ENCODE measurements at regions not wholly inside any gene's neighbourhood (a gene's known extent, or its start where the extent isn't known, plus 50 kb on each side); places are given as distances from the start of the nearest gene placed in this dataset.
A peak's percentile ranks its signal among the peaks of the same experiment; 100 is the strongest.
"Not testable (repeated sequence)": the region's sequence is repeated elsewhere in the genome, so short reads cannot be mapped to it uniquely, and the experiment has no call there.

DNA sequence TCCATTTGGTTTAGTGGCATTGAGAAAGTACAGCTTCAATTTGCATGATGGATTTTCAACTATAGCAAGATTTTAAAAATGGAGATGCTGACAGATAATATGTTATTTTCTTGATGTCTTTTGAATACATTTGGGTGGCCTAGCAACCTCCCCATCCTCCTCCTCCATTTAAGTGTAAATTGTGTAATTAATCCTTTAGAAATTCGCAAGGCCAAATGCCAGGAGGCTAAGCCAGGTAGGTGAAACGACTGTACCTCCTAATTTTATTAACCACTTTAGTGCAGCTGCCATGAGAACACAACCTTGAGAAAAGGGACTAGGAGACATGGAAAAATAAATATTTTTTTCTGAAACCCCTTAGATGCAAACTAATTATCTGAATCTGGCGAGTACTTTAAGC lies 248.8 kb downstream of the MRPS30 start:
- no peak for DNase-seq

GRCh38 chr5:45060724-45061123 lies 252.0 kb downstream of the MRPS30 start:
- no peak for DNase-seq

GRCh38 chr5:45062044-45062443 lies 253.3 kb downstream of the MRPS30 start:
- no peak for DNase-seq

DNA sequence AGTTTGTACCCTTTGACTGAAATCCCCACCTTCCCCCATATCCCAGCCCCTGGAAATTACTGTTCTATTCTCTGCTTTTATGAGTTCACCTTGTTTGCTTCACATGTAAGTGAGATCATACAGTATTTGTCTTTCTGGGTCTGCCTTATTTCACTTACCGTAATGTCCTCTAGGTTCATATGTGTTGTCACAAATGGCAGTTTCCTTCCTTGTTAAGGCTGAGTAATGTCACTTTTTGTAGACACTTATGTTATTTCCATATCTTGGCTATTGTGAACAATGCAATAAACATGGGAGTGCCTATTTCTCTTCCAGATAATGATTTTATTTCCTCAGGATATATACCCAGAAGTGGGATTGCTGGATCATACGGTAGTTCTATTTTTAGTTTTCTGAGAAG lies 272.3 kb downstream of the MRPS30 start:
- DNase-seq, result no peak

DNA sequence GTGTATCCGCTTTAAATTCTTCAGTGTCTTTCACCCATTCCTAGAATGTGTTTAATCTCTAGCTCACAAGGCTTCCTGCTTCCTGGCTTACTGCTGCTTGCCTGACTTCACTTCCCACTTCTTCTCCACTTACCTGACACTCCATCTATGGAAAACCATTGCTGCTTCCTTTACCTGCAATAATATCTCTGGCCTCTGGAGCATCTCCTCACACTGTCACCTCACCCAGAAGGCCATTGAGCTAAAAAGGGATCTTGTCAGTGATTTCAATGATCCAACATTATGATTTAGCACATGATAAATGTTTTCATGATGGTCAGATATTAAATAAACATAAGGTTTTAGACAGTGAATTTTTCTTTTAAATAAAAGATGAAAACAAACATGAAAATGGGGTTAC lies 281.1 kb downstream of the MRPS30 start:
- DNase-seq, result no peak

GRCh38 chr5:45093377-45093776 lies 284.6 kb downstream of the MRPS30 start:
- no peak for DNase-seq

- no peak for DNase-seq
Measured at GRCh38 chr5:45094876-45095440, 286.2 kb downstream of the MRPS30 start.

- no peak for DNase-seq
Measured at GRCh38 chr5:45098483-45098882, 289.7 kb downstream of the MRPS30 start.

DNA sequence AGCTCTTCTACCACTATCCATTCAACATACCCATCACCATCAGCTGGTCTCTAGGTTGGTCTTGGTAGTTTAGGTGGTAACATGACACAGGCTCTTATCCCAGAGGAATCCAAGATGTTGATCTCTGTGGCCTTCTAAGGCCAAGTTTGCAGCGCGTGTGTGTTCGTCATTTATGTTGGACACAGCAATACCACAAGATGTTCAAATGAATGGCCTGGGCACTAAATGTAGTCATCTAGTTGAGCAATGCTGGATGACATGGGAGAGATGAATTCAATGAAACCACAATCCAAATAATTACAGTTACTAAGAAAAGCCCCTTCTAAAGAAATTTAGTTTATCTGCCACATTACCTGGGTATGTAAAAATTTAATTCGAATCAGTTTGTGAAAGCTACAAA lies 292.4 kb downstream of the MRPS30 start:
- no peak for DNase-seq

DNA sequence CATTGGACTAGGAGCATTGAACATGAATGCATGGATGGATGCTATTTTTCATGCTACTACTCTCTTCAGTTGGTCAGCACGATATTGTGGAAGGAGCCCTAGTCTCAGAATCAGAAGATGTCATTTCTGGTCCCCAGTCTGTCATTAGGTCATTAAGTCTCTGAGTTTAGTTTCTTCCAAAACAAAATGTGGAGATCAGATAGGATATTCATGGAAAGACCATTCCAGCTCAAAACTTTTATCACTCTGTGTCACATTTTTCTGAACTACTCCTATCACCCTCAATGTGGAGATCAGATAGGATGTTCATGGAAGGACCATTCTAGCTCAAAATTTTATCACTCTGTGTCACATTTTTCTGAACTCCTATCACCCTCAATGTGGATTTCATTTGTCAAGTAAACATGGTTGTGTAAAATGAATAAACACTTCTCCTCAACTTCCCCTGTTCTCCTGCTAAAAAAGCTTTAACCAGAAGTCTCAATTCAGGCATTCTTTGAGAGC lies 296.8 kb downstream of the MRPS30 start:
- no peak for DNase-seq

DNA sequence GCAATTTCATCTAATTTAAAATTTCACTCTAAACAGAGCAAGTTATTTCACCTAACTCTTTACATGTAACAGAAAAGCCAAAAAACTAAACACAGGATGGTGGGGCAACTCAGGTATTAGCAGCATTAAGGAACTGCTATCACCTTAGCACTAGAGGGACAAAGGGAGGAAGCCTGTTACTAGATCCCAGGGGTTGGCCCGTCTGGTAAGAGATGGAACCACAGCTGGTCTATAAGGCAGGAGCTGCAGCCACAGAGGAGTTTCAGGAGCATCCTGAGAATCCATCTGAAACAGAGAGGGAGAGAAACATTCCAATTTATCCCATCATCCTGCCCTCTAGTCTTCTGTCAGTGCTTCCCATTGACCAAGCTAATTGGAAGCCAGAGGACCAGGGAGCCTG lies 300.3 kb downstream of the MRPS30 start:
- DNase-seq, result no peak

- DNase-seq, result no peak
Measured at GRCh38 chr5:45109636-45110035, 300.9 kb downstream of the MRPS30 start.

DNA sequence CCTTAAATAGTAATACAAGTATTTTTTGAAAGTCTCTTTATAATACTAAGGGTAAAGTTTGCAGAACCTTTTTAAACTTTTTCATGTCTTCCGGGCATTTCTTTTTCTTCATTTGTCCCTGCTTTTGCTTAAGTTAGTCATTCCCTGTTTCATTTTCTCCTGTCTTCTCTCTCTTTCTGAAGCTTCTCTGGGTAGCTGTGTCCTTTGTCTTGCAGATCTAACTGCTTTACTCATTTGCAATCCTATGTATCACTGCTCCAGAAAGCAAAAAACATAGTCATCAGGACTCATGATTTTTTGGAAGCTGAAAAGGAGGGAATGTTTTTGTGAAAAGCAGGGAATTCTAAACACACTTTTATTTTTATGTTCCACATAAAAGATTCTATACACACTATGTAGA lies 301.7 kb downstream of the MRPS30 start:
- no peak for DNase-seq

- DNase-seq, result no peak
Measured at GRCh38 chr5:45113726-45114125, 305.0 kb downstream of the MRPS30 start.

DNA sequence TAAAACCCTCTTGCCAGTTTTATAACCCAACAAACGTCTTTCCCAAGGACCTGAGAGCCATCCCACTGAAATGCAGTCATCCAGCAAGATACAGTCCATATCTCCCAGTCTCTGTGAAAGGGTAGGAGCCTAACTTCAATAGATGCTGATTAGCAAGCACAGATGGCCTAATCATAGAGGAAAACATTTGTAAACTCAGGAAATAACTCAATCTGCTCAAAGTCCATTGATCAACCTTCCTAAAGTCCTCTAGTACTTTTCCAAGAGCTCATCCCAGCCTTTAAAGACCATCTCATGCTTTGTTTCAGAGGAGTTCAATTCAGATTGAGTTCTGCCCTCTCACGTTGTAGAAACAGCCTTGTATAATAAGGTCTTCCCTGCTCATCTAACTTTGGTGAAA lies 324.2 kb downstream of the MRPS30 start:
- no peak for DNase-seq

DNA sequence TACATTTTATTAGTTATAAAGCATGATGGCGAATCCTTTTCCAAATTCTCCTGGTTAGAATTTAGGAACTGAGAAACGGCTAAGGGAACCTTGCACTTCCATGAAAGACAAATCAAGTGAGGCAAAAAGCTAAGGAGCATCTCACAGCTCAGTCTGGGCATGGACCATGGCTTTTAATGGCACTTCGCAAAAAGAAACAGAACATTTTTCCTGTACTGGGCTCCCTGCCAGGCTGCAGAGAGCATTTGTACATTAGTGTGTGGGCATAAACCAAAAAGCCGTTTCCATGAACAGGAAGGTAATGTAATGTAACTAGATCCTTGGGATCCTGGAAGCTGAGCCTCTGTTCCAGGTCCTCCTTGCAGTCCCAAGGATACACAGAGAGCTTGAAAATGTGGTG lies 354.2 kb downstream of the MRPS30 start:
- peak in 2 of 58 donors; percentile 2 to 7 for DNase-seq

GRCh38 chr5:45171563-45171962 lies 362.8 kb downstream of the MRPS30 start:
- DNase-seq, result no peak

DNA sequence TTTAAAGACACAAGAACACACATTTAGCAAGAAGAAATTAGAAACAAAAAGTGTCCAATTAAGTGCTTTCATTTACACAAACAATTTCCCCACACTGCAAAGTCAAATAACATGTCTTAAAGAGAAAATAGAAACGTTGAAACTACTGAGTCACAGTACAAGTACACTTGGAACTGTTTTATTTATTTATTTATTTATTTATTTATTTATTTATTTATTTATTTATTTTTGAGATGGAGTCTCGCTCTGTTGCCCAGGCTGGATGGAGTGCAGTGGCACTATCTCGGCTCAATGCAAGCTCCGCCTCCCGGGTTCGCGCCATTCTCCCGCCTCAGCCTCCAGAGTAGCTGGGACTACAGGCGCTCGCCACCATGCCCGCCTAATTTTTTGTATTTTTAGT lies 363.9 kb downstream of the MRPS30 start:
- DNase-seq, result not testable (repeated sequence)

DNA sequence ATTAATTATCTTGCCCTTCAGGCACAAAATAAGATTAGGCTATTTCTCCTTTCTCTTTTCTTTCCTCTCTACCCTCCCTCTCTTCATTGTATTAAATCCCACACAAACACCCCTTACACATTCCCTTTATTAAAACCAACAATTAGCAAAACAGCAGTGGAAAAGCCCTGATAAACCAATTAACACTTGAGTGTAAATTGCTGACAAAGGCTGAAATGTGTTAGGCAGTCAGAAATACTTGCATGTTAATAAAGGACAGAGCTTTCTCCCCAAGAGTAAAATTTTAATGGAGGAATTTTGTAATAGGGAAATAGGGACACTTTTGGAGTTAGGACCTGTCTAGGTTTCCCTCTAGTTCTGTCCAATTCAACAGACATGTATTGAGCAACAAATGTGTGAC lies 370.9 kb downstream of the MRPS30 start:
- DNase-seq, result no peak

DNA sequence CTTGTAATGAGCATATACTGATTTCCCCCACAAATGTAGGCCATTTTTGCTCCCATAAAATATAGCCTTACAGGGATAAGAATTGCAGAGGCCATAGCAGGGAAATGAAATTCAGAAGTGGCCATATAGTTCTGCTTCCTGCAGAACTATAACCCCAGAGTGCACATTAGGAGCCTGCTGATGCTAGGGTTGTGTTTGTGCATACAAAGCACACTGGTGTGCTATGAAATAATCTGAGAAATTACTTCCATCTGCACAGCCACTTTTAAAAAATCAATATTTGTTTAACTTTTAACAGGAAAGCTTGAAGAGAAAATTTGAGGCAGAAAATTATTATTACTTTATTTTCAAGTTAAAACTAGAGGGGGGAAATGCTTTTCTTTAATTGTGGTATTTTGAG lies 380.3 kb downstream of the MRPS30 start:
- DNase-seq, result no peak

DNA sequence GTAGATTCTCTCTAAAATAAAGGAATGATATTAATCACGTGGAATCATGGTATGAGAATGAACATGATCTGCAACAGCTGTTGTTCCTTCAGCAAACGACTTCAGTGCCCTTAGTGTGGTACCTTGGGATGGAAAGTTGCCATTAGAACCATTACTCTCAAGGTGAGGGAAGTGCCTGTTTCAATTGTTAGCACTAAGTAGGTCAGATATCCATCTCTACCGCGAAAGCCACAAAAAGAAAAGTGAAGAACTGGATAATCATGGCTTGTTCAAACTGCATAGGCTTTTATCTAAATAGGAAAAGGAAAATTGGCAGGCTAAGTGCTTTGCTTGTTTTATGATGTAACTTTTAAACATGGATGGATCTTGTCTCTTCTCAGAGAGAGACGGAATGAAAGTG lies 380.7 kb downstream of the MRPS30 start:
- DNase-seq, result no peak

- no peak for DNase-seq
Measured at GRCh38 chr5:45195026-45195425, 386.3 kb downstream of the MRPS30 start.
